HG02981 (cell line): ENCODE measurements at regions not wholly inside any gene's neighbourhood (a gene's known extent, or its start where the extent isn't known, plus 50 kb on each side); places are given as distances from the start of the nearest gene placed in this dataset.

Experiments used
- ATAC-seq: cut with Tn5 transposase; IDR thresholded peaks from one replicate; pipeline ENCODE4 v1.9.1; 2021; ENCODE audit warnings: mild to moderate bottlenecking, moderate library complexity; ENCODE audit not compliant: unreplicated experiment

GRCh38 chr5:174655351-174655750 lies 69.0 kb upstream of the MSX2 start:
- ATAC-seq: no peak

GRCh38 chr5:174664180-174664850 lies 60.1 kb upstream of the MSX2 start:
- ATAC-seq: no peak

- ATAC-seq: no peak
Measured at GRCh38 chr5:174665347-174665746, 59.0 kb upstream of the MSX2 start.

- ATAC-seq: no peak
Measured at GRCh38 chr5:174667526-174667925, 56.9 kb upstream of the MSX2 start.

GRCh38 chr5:174668349-174668748 lies 56.0 kb upstream of the MSX2 start:
- no peak for ATAC-seq
